Tibial artery (tissue), 4 donors: ENCODE measurements at regions not wholly inside any gene's neighbourhood (a gene's known extent, or its start where the extent isn't known, plus 50 kb on each side); places are given as distances from the start of the nearest gene placed in this dataset.

Source experiments
- DNase-seq, 2 donors: peaks; one replicate each; pipeline ENCODE4 v3.0.0-alpha.2; 2019
- H3K27ac ChIP-seq, 2 donors: fragments of 200-600 bp; sonication (generic) in 1 of 2; 1 replicate in 1 of 2; 2 replicates in 1 of 2; pipeline ENCODE4 v1.5.1; 2018 to 2019; ENCODE audit warnings: mild to moderate bottlenecking in 1 of 2
- H3K27me3 ChIP-seq, 2 donors: fragments of 200-600 bp; sonication (generic) in 1 of 2; one replicate each; pipeline versions ENCODE4 v1.5.1 to v1.6.0; 2016 to 2019
- H3K36me3 ChIP-seq, 3 donors: fragments of 200-600 bp; sonication (generic) in 2 of 3; one replicate each; pipeline ENCODE4 v1.5.1; 2016 to 2019; ENCODE audit warnings: mild to moderate bottlenecking in 2 of 3
- H3K4me1 ChIP-seq, 4 donors: fragments of 200-600 bp; sonication (generic) in 2 of 4; 1 replicate in 3 of 4; 2 replicates in 1 of 4; pipeline ENCODE4 v1.5.1; 2016 to 2019
- H3K4me3 ChIP-seq, 2 donors: fragments of 200-600 bp; sonication (generic) in 1 of 2; 1 replicate in 1 of 2; 2 replicates in 1 of 2; pipeline ENCODE4 v1.5.1; 2018 to 2019; ENCODE audit warnings: mild to moderate bottlenecking in 2 of 2
- H3K9me3 ChIP-seq, 3 donors: fragments of 200-600 bp; sonication (generic) in 1 of 3; one replicate each; pipeline ENCODE4 v1.5.1; 2016 to 2019
- CTCF ChIP-seq, 2 experiments: fragments of 200-600 bp in 1 of 2; fragments of 450-650 bp in 1 of 2; IDR thresholded peaks; one replicate each; pipeline ENCODE4 v1.5.1; 2017 to 2019; ENCODE audit warnings: antibody characterized with exemption in 2 of 2, mild to moderate bottlenecking in 1 of 2, moderate library complexity in 1 of 2
- intact Hi-C: fragments of 100-400 bp; cut with DNase I; formaldehyde crosslinking; loops from one replicate; pipeline ENCODE4 v1.15.0; 2023; ENCODE audit warnings: low total_unique reads

GRCh38 chr2:239890206-239890746 lies 134.9 kb downstream of the NDUFA10 start:
- H3K36me3 ChIP-seq: no peaks in the 10 kb centered on the region
- H3K27ac ChIP-seq: no peak overlapping the region
- no peak for TF ChIP-seq CTCF (IDR thresholded peaks at IDR 0.05)
- H3K27me3 ChIP-seq: no peaks in the 10 kb centered on the region
- intact Hi-C loops: no loop called here
- no peak overlapping the region for H3K4me3 ChIP-seq
- peaks cover 0 to 7% (median under 1%) of the 10 kb centered on the region in 3 donors for H3K9me3 ChIP-seq
- peak in 1 of 2 donors; percentile 35 for DNase-seq
- no peaks in the 10 kb centered on the region for H3K4me1 ChIP-seq

DNA sequence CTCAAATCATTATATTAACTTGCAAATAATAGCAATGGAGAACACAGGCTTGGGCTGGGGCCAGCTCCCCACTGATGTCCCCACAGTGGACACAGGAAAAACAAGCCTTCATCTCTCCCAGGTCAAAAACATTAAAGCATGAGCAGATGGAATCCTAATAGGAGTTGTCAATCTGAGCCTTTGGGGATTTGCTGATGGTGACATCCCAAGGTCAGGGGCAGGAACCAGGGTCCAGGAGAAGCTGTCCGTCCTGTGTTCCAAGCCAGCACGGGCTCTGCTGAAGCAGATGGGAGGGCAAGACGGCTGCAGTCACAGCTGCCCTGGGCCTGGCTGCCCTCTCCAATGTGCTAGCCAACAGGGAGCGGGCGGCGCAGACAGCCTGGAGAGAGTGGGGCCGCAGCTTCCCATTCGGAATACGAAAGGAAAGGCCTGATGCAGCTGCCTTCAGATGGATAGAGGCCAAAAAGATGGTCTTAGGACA lies 135.5 kb downstream of the NDUFA10 start:
- DNase-seq: peak in 1 of 2 donors; percentile 43
- intact Hi-C loops: no loop called here
- H3K4me3 ChIP-seq: no peak overlapping the region

GRCh38 chr2:239887604-239888003 lies 137.5 kb downstream of the NDUFA10 start:
- Histone ChIP-seq H3K27me3 (no peaks in the 10 kb centered on the region), H3K4me3 (no peak overlapping the region), H3K9me3 (peaks cover 0 to 21% (median 6%) of the 10 kb centered on the region in 3 donors), H3K4me1 (peaks cover 0 to 2% (median 1%) of the 10 kb centered on the region in 4 donors), H3K27ac (no peak overlapping the region), H3K36me3 (no peaks in the 10 kb centered on the region)
- no peak for DNase-seq
- intact Hi-C loops: no loop called here
- TF ChIP-seq CTCF (IDR thresholded peaks at IDR 0.05): no peak

More for the DNA sequence above, 135.5 kb downstream of the NDUFA10 start:
- no peaks in the 10 kb centered on the region for H3K4me1 ChIP-seq
- no peaks in the 10 kb centered on the region for H3K27me3 ChIP-seq
- peaks cover 0 to 13% (median 6%) of the 10 kb centered on the region in 3 donors for H3K9me3 ChIP-seq
- no peak for TF ChIP-seq CTCF (IDR thresholded peaks at IDR 0.05)
- no peak overlapping the region for H3K27ac ChIP-seq
- H3K36me3 ChIP-seq: no peaks in the 10 kb centered on the region

DNA sequence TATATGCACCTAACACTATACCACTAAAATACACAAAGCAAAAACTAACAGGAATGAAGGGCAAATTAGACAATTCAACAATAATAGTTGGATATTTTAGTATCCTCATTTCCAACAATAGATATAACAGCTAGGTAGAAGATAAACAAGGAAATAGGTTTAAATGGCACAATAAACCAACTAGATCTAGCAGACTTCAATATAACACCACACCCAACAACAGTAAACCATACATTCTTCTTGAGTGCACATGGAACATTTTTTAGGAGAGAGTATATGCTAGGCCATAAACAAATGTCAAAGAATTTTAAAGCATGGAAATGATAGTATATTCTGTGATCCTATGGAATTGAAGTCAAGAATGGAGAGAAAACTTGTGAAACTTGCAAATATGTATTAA lies 138.4 kb downstream of the NDUFA10 start:
- intact Hi-C loops: no loop called here
- H3K27me3 ChIP-seq: no peaks in the 10 kb centered on the region

GRCh38 chr2:239884875-239885274 lies 140.3 kb downstream of the NDUFA10 start:
- H3K27me3 ChIP-seq: no peaks in the 10 kb centered on the region
- H3K4me3 ChIP-seq: no peak overlapping the region
- no peak for TF ChIP-seq CTCF (IDR thresholded peaks at IDR 0.05)
- intact Hi-C loops: no loop called here
- peaks cover 0 to 17% (median 13%) of the 10 kb centered on the region in 4 donors for H3K4me1 ChIP-seq
- H3K9me3 ChIP-seq: peaks cover 0 to 21% (median 6%) of the 10 kb centered on the region in 3 donors
- no peak overlapping the region for H3K27ac ChIP-seq
- no peak for DNase-seq
- H3K36me3 ChIP-seq: no peaks in the 10 kb centered on the region

More for the DNA sequence above, 138.4 kb downstream of the NDUFA10 start:
- DNase-seq: no peak
- H3K27ac ChIP-seq: no peak overlapping the region
- no peak for TF ChIP-seq CTCF (IDR thresholded peaks at IDR 0.05)
- no peak overlapping the region for H3K4me3 ChIP-seq
- peaks cover 0 to 21% (median 6%) of the 10 kb centered on the region in 3 donors for H3K9me3 ChIP-seq
- peaks cover 0 to 11% (median 9%) of the 10 kb centered on the region in 4 donors for H3K4me1 ChIP-seq
- no peaks in the 10 kb centered on the region for H3K36me3 ChIP-seq
